WTC11 (cell line): ENCODE measurements at regions not wholly inside any gene's neighbourhood (a gene's known extent, or its start where the extent isn't known, plus 50 kb on each side); places are given as distances from the start of the nearest gene placed in this dataset.

ENCODE experiments used
- ATAC-seq: fragments of 200-7000 bp; cut with Tn5 transposase; 2 replicates; pipeline ENCODE4 v1.10.0; 2021; ENCODE audit warnings: mild to moderate bottlenecking, moderate library complexity
- CTCF ChIA-PET: fragments of 300-600 bp; sonication (Branson Sonifier 250); formaldehyde crosslinking; loops from one replicate; lab custom pipeline; 2021; ENCODE audit warnings: antibody characterized with exemption; lab: Charles Lee
- POLR2A ChIA-PET: fragments of 350-600 bp; sonication (Branson Sonifier 250); formaldehyde crosslinking; loops from one replicate; lab custom pipeline; 2021; ENCODE audit warnings: antibody characterized with exemption; lab: Charles Lee
- DNase-seq: peaks from one replicate; pipeline ENCODE4 v3.0.0; 2021; ENCODE audit warnings: low spot score
- H3K27ac Mint-ChIP-seq: 2 replicates; pipeline ENCODE4 v1.8.0; 2021; ENCODE audit warnings: mixed read lengths
- H3K27me3 Mint-ChIP-seq: 2 replicates; pipeline ENCODE4 v1.8.0; 2021; ENCODE audit warnings: low read depth, mild to moderate bottlenecking, moderate library complexity, mixed read lengths
- H3K36me3 Mint-ChIP-seq: 2 replicates; pipeline ENCODE4 v1.8.0; 2021; ENCODE audit warnings: mixed read lengths
- H3K4me1 Mint-ChIP-seq: 2 replicates; pipeline ENCODE4 v1.8.0; 2022; ENCODE audit warnings: mixed read lengths
- H3K4me3 Mint-ChIP-seq: 2 replicates; pipeline ENCODE4 v1.8.0; 2021; ENCODE audit warnings: mild to moderate bottlenecking, moderate library complexity, mixed read lengths
- H3K9me3 Mint-ChIP-seq: 2 replicates; pipeline ENCODE4 v1.8.0; 2021; ENCODE audit warnings: mixed read lengths
- CBFB ChIP-seq: sonication (generic); formaldehyde crosslinking; IDR thresholded peaks from 2 replicates; pipeline ENCODE4 v1.8.1; 2022; ENCODE audit warnings: mild to moderate bottlenecking, low read depth, missing genetic modification reagents
- CREB1 ChIP-seq: sonication (generic); formaldehyde crosslinking; IDR thresholded peaks from 2 replicates; pipeline ENCODE4 v1.8.0; 2023; ENCODE audit warnings: mild to moderate bottlenecking, missing genetic modification reagents
- E2F5 ChIP-seq: sonication (generic); formaldehyde crosslinking; IDR thresholded peaks from 2 replicates; pipeline ENCODE4 v1.8.1; 2022; ENCODE audit warnings: mild to moderate bottlenecking, moderate library complexity, missing genetic modification reagents
- ERG ChIP-seq: fragments of 250-450 bp; sonication (Bioruptor Pico); IDR thresholded peaks from 2 replicates; pipeline ENCODE4 v1.8.0; 2021; ENCODE audit warnings: mild to moderate bottlenecking
- MAX ChIP-seq: sonication (generic); formaldehyde crosslinking; IDR thresholded peaks from 2 replicates; pipeline ENCODE4 v1.8.0; 2022; ENCODE audit warnings: mild to moderate bottlenecking, missing genetic modification reagents
- NR3C1 ChIP-seq: sonication (generic); formaldehyde crosslinking; conservative IDR thresholded peaks from 2 replicates; pipeline ENCODE4 v1.8.1; 2023; ENCODE audit warnings: low read depth, mild to moderate bottlenecking, missing genetic modification reagents
- RORB ChIP-seq: fragments of 250-450 bp; sonication (Bioruptor Pico); IDR thresholded peaks from 2 replicates; pipeline ENCODE4 v1.9.0; 2021; ENCODE audit warnings: mild to moderate bottlenecking
- SMAD4 ChIP-seq: sonication (generic); formaldehyde crosslinking; IDR thresholded peaks from 2 replicates; pipeline ENCODE4 v1.8.0; 2022; ENCODE audit warnings: mild to moderate bottlenecking, missing genetic modification reagents
- SOX15 ChIP-seq: fragments of 250-450 bp; sonication (Bioruptor Pico); IDR thresholded peaks from 2 replicates; pipeline ENCODE4 v1.9.0; 2021; ENCODE audit warnings: mild to moderate bottlenecking
- TCF7 ChIP-seq: sonication (generic); formaldehyde crosslinking; IDR thresholded peaks from 2 replicates; pipeline ENCODE4 v1.8.0; 2022; ENCODE audit warnings: mild to moderate bottlenecking, low read depth, missing genetic modification reagents, moderate library complexity
- TEAD1 ChIP-seq: sonication (generic); formaldehyde crosslinking; IDR thresholded peaks from 2 replicates; pipeline ENCODE4 v1.8.0; 2022; ENCODE audit warnings: mild to moderate bottlenecking, missing genetic modification reagents
- ZMAT4 ChIP-seq: fragments of 250-450 bp; sonication (Bioruptor Pico); IDR thresholded peaks from 2 replicates; pipeline ENCODE4 v1.9.0; 2021; ENCODE audit warnings: mild to moderate bottlenecking
- ZNF121 ChIP-seq: sonication (generic); formaldehyde crosslinking; IDR thresholded peaks from 2 replicates; pipeline ENCODE4 v1.8.0; 2023; ENCODE audit warnings: missing genetic modification reagents
- ZNF138 ChIP-seq: sonication (generic); formaldehyde crosslinking; conservative IDR thresholded peaks from 2 replicates; pipeline ENCODE4 v1.8.1; 2022; ENCODE audit warnings: mild to moderate bottlenecking, moderate library complexity, missing genetic modification reagents
- ZNF281 ChIP-seq: sonication (generic); formaldehyde crosslinking; IDR thresholded peaks from 2 replicates; pipeline ENCODE4 v1.8.0; 2023; ENCODE audit warnings: mild to moderate bottlenecking, missing genetic modification reagents
- ZNF396 ChIP-seq: fragments of 250-450 bp; sonication (Bioruptor Pico); IDR thresholded peaks from 2 replicates; pipeline ENCODE4 v1.8.0; 2021; ENCODE audit warnings: mild to moderate bottlenecking, moderate library complexity, borderline replicate concordance
- TF ChIP-seq, protein P1 (sequence below): sonication (generic); formaldehyde crosslinking; IDR thresholded peaks from 2 replicates; pipeline ENCODE4 v1.8.1; 2022; ENCODE audit warnings: low read depth, mild to moderate bottlenecking, moderate library complexity, missing genetic modification reagents, borderline replicate concordance
- TF ChIP-seq, protein P2 (sequence below): sonication (generic); formaldehyde crosslinking; IDR thresholded peaks from 2 replicates; pipeline ENCODE4 v1.8.1; 2023; ENCODE audit warnings: mild to moderate bottlenecking, missing genetic modification reagents
- TF ChIP-seq, protein P3 (sequence below): fragments of 200-600 bp; IDR thresholded peaks from 2 replicates; pipeline ENCODE4 v1.8.0; 2022; ENCODE audit warnings: antibody characterized with exemption

GRCh38 chr16:6027733-6028132, 930.1 kb upstream of the EEF2KMT start:
- Mint-ChIP-seq H3K4me1 (no peaks in the 10 kb centered on the region), H3K27ac (no peak overlapping the region), H3K9me3 (peaks cover 86% of the 10 kb centered on the region), H3K4me3 (no peak overlapping the region), H3K27me3 (peaks cover 10% of the 10 kb centered on the region; the same call in 1 of the 2 replicates), H3K36me3 (peaks cover 82% of the 10 kb centered on the region)
- CTCF ChIA-PET, result no interaction called here
- POLR2A ChIA-PET, result no interaction called here
- ATAC-seq (no peak), DNase-seq (no peak)
- TF ChIP-seq, protein P1, sequence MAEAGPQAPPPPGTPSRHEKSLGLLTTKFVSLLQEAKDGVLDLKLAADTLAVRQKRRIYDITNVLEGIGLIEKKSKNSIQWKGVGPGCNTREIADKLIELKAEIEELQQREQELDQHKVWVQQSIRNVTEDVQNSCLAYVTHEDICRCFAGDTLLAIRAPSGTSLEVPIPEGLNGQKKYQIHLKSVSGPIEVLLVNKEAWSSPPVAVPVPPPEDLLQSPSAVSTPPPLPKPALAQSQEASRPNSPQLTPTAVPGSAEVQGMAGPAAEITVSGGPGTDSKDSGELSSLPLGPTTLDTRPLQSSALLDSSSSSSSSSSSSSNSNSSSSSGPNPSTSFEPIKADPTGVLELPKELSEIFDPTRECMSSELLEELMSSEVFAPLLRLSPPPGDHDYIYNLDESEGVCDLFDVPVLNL (CRISPR knock-in tag), result no peak
- TF ChIP-seq MAX (CRISPR knock-in tag), result no peak
- TF ChIP-seq CBFB (CRISPR knock-in tag), result no peak

- POLR2A ChIA-PET, result no interaction called here
- no peak for DNase-seq
- ATAC-seq, result no peak
- H3K27ac Mint-ChIP-seq, result no peak overlapping the region
- H3K4me3 Mint-ChIP-seq, result no peak overlapping the region
- CTCF ChIA-PET, result no interaction called here
- H3K9me3 Mint-ChIP-seq, result peaks cover 61% of the 10 kb centered on the region
- H3K27me3 Mint-ChIP-seq, result peaks cover 10% of the 10 kb centered on the region; the same call in 1 of the 2 replicates
- no peak for TF ChIP-seq ZNF396 (CRISPR knock-in tag)
- no peak for TF ChIP-seq RORB (CRISPR knock-in tag)
- peaks cover 58% of the 10 kb centered on the region for H3K36me3 Mint-ChIP-seq
- H3K4me1 Mint-ChIP-seq, result no peaks in the 10 kb centered on the region
Measured at GRCh38 chr16:6023449-6023848, 925.9 kb upstream of the EEF2KMT start.

- H3K9me3 Mint-ChIP-seq, result peaks cover 58% of the 10 kb centered on the region
- ATAC-seq (no peak), DNase-seq (no peak)
- no peaks in the 10 kb centered on the region for H3K4me1 Mint-ChIP-seq
- POLR2A ChIA-PET, result no interaction called here
- peaks cover 6% of the 10 kb centered on the region; the same call in 1 of the 2 replicates for H3K27me3 Mint-ChIP-seq
- TF ChIP-seq, protein P2, sequence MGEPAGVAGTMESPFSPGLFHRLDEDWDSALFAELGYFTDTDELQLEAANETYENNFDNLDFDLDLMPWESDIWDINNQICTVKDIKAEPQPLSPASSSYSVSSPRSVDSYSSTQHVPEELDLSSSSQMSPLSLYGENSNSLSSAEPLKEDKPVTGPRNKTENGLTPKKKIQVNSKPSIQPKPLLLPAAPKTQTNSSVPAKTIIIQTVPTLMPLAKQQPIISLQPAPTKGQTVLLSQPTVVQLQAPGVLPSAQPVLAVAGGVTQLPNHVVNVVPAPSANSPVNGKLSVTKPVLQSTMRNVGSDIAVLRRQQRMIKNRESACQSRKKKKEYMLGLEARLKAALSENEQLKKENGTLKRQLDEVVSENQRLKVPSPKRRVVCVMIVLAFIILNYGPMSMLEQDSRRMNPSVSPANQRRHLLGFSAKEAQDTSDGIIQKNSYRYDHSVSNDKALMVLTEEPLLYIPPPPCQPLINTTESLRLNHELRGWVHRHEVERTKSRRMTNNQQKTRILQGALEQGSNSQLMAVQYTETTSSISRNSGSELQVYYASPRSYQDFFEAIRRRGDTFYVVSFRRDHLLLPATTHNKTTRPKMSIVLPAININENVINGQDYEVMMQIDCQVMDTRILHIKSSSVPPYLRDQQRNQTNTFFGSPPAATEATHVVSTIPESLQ (CRISPR knock-in tag), result no peak
- TF ChIP-seq NR3C1 (CRISPR knock-in tag) (no peak), TEAD1 (no peak), ZNF281 (CRISPR knock-in tag) (no peak), SOX15 (CRISPR knock-in tag) (no peak), TCF7 (CRISPR knock-in tag) (no peak), ERG (CRISPR knock-in tag) (no peak), ZNF138 (no peak), E2F5 (CRISPR knock-in tag) (no peak), CREB1 (no peak), SMAD4 (CRISPR knock-in tag) (no peak), ZNF121 (no peak), ZMAT4 (CRISPR knock-in tag) (no peak)
- TF ChIP-seq, protein P3, sequence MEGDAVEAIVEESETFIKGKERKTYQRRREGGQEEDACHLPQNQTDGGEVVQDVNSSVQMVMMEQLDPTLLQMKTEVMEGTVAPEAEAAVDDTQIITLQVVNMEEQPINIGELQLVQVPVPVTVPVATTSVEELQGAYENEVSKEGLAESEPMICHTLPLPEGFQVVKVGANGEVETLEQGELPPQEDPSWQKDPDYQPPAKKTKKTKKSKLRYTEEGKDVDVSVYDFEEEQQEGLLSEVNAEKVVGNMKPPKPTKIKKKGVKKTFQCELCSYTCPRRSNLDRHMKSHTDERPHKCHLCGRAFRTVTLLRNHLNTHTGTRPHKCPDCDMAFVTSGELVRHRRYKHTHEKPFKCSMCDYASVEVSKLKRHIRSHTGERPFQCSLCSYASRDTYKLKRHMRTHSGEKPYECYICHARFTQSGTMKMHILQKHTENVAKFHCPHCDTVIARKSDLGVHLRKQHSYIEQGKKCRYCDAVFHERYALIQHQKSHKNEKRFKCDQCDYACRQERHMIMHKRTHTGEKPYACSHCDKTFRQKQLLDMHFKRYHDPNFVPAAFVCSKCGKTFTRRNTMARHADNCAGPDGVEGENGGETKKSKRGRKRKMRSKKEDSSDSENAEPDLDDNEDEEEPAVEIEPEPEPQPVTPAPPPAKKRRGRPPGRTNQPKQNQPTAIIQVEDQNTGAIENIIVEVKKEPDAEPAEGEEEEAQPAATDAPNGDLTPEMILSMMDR, result no peak
- H3K27ac Mint-ChIP-seq, result no peak overlapping the region
- no peak overlapping the region for H3K4me3 Mint-ChIP-seq
- CTCF ChIA-PET, result interaction anchor here (0.7 kb wide), 1 partner anchor 60 kb away, joined by 3 read pairs; no protein-coding TSS in a partner anchor
- H3K36me3 Mint-ChIP-seq, result peaks cover 49% of the 10 kb centered on the region
Measured at GRCh38 chr16:6021276-6021943, 923.8 kb upstream of the EEF2KMT start.
